SK-N-SH (cell line): ENCODE measurements at regions not wholly inside any gene's neighbourhood (a gene's known extent, or its start where the extent isn't known, plus 50 kb on each side); places are given as distances from the start of the nearest gene placed in this dataset.
"Not testable (repeated sequence)": the region's sequence is repeated elsewhere in the genome, so short reads cannot be mapped to it uniquely, and the experiment has no call there.

Source experiments
- CTCF ChIA-PET: fragments of 300-600, 350-600 bp; formaldehyde crosslinking; extraction: SDS; loops from one replicate; lab custom pipeline; 2021; lab: Yijun Ruan, JAX
- POLR2A ChIA-PET: fragments of 350-600 bp; sonication (Branson Sonifier 250); formaldehyde crosslinking; extraction: SDS; loops from one replicate; lab custom pipeline; 2020; ENCODE audit warnings: antibody characterized with exemption, inconsistent platforms; lab: Yijun Ruan, JAX
- DNase-seq: peaks from one replicate; pipeline ENCODE4 v3.0.0; 2012
- H2AFZ ChIP-seq: fragments of 200-600 bp; sonication (generic); 2 replicates; pipeline ENCODE4 v1.8.1; 2016; ENCODE audit warnings: antibody characterized with exemption, mild to moderate bottlenecking, low read depth
- H3F3A ChIP-seq: fragments of 200-600 bp; sonication (generic); replicated peaks from 2 replicates; pipeline ENCODE3; 2016; ENCODE audit warnings: antibody characterized with exemption, mild to moderate bottlenecking; ENCODE audit not compliant: insufficient read depth
- H3K27ac ChIP-seq, 2 experiments: fragments of 200-500 bp in 1 of 2; fragments of 200-600 bp in 1 of 2; sonication (Bioruptor generic) in 1 of 2; sonication (generic), shearing (Covaris generic) in 1 of 2; 2 replicates each; pipeline versions ENCODE4 v1.5.1 to v1.6.1; 2014 to 2016; ENCODE audit warnings: low read depth in 2 of 2, inconsistent platforms in 1 of 2, low read length in 1 of 2, mild to moderate bottlenecking in 1 of 2, mixed read lengths in 1 of 2
- H3K27me3 ChIP-seq: fragments of 200-600 bp; sonication (generic), shearing (Covaris generic); 2 replicates; pipeline ENCODE4 v1.6.1; 2016; ENCODE audit warnings: mixed run types; ENCODE audit not compliant: insufficient read depth
- H3K36me3 ChIP-seq, 2 experiments: fragments of 200-500 bp in 1 of 2; fragments of 200-600 bp in 1 of 2; sonication (Bioruptor generic) in 1 of 2; sonication (generic) in 1 of 2; replicated peaks in 1 of 2; 2 replicates each; pipeline versions ENCODE3 to v1.5.1; 2014 to 2016; ENCODE audit warnings: low read length in 1 of 2, mild to moderate bottlenecking in 1 of 2; ENCODE audit not compliant: insufficient read depth in 2 of 2, control insufficient read depth in 1 of 2
- H3K4me1 ChIP-seq, 2 experiments: fragments of 200-500 bp in 1 of 2; fragments of 200-600 bp in 1 of 2; sonication (Bioruptor generic) in 1 of 2; sonication (generic), shearing (Covaris generic) in 1 of 2; 2 replicates each; pipeline versions ENCODE4 v1.5.1 to v1.6.1; 2014 to 2016; ENCODE audit warnings: low read depth in 1 of 2, low read length in 1 of 2, mixed run types in 1 of 2; ENCODE audit not compliant: insufficient read depth in 2 of 2, control insufficient read depth in 1 of 2
- H3K4me2 ChIP-seq: fragments of 200-600 bp; sonication (generic), shearing (Covaris generic); 2 replicates; pipeline ENCODE4 v1.6.1; 2017; ENCODE audit warnings: mixed run types
- H3K4me3 ChIP-seq, 2 experiments: fragments of 200-500 bp in 1 of 2; fragments of 200-600 bp in 1 of 2; sonication (Bioruptor generic) in 1 of 2; sonication (generic), shearing (Covaris generic) in 1 of 2; 2 replicates each; pipeline versions ENCODE4 v1.5.1 to v1.8.1; 2014 to 2016; ENCODE audit warnings: low read depth in 2 of 2, inconsistent platforms in 1 of 2, low read length in 1 of 2, mild to moderate bottlenecking in 1 of 2, mixed read lengths in 1 of 2, moderate library complexity in 1 of 2
- H3K79me2 ChIP-seq: fragments of 200-600 bp; sonication (generic); 2 replicates; pipeline ENCODE4 v1.8.1; 2017; ENCODE audit warnings: mild to moderate bottlenecking; ENCODE audit not compliant: insufficient read depth
- H3K9ac ChIP-seq: fragments of 200-600 bp; sonication (generic); 2 replicates; pipeline ENCODE4 v1.6.1; 2017; ENCODE audit warnings: mixed run types
- H3K9me2 ChIP-seq: fragments of 200-600 bp; sonication (generic); 2 replicates; pipeline ENCODE4 v1.6.1; 2017; ENCODE audit warnings: mixed run types
- H3K9me3 ChIP-seq: fragments of 200-600 bp; sonication (generic); 2 replicates; pipeline ENCODE4 v1.6.1; 2017; ENCODE audit warnings: mixed run types, mild to moderate bottlenecking, moderate library complexity
- H4K20me1 ChIP-seq: fragments of 200-600 bp; sonication (generic); 2 replicates; pipeline ENCODE4 v1.6.1; 2017; ENCODE audit warnings: mild to moderate bottlenecking, mixed run types; ENCODE audit not compliant: insufficient read depth
- CHD2 ChIP-seq: fragments of 150-350 bp; IDR thresholded peaks from 2 replicates; pipeline ENCODE4 v1.6.1; 2018; ENCODE audit warnings: low read length; ENCODE audit not compliant: partially characterized antibody
- ELF1 ChIP-seq: IDR thresholded peaks from 2 replicates; pipeline ENCODE4 v1.4.0; 2012
- GABPA ChIP-seq: IDR thresholded peaks from 2 replicates; pipeline ENCODE4 v1.4.0; 2012; ENCODE audit warnings: low read depth, mild to moderate bottlenecking
- GATA2 ChIP-seq: sonication (generic); formaldehyde crosslinking; IDR thresholded peaks from 2 replicates; pipeline ENCODE4 v1.5.0; 2020; ENCODE audit warnings: mild to moderate bottlenecking, missing genetic modification reagents
- IRF3 ChIP-seq: fragments of 150-350 bp; IDR thresholded peaks from 2 replicates; pipeline ENCODE4 v1.6.1; 2016; ENCODE audit warnings: mild to moderate bottlenecking, low read depth, low read length
- JUND ChIP-seq: IDR thresholded peaks from 2 replicates; pipeline ENCODE4 v1.4.0; 2012
- MAX ChIP-seq: IDR thresholded peaks from 2 replicates; pipeline ENCODE4 v1.4.0; 2012; ENCODE audit warnings: low read depth
- MXI1 ChIP-seq: IDR thresholded peaks from 2 replicates; pipeline ENCODE4 v1.6.1; 2012; ENCODE audit warnings: mild to moderate bottlenecking, low read depth, low read length, improper control_type of control experiment
- POLR2AphosphoS5 ChIP-seq: IDR thresholded peaks from 2 replicates; pipeline ENCODE4 v1.6.1; 2012; ENCODE audit warnings: low read depth, low read length
- RAD21 ChIP-seq: IDR thresholded peaks from 2 replicates; pipeline ENCODE4 v1.6.1; 2012; ENCODE audit warnings: mild to moderate bottlenecking, low read length
- SMC3 ChIP-seq: IDR thresholded peaks from 2 replicates; pipeline ENCODE4 v1.6.1; 2012; ENCODE audit warnings: low read depth, low read length, improper control_type of control experiment
- TCF12 ChIP-seq: IDR thresholded peaks from 2 replicates; pipeline ENCODE4 v1.4.0; 2012
- TEAD4 ChIP-seq: IDR thresholded peaks from 2 replicates; pipeline ENCODE4 v1.4.0; 2012; ENCODE audit warnings: mild to moderate bottlenecking, borderline replicate concordance; ENCODE audit not compliant: insufficient read depth
- USF1 ChIP-seq: IDR thresholded peaks from 2 replicates; pipeline ENCODE4 v1.4.0; 2012; ENCODE audit warnings: low read depth, borderline replicate concordance
- WGBS: methylation state at CpG from one replicate; pipeline ENCODE4 v1.1.6; 2017; ENCODE audit warnings: low lambda C conversion rate; 5-methylcytosine and 5-hydroxymethylcytosine counted together
- TF ChIP-seq, protein P1 (sequence below): IDR thresholded peaks from 2 replicates; pipeline ENCODE4; 2012

- Histone ChIP-seq H3K9me3 (no peaks in the 10 kb centered on the region), H3K27ac (no peak overlapping the region), H3K36me3 (no peaks in the 10 kb centered on the region), H3F3A (peaks cover 3% of the 10 kb centered on the region), H4K20me1 (no peaks in the 10 kb centered on the region), H3K79me2 (no peaks in the 10 kb centered on the region), H2AFZ (no peak overlapping the region), H3K9ac (no peak overlapping the region), H3K4me1 (peaks cover 0 to 11% of the 10 kb centered on the region in 2 experiments; a peak in 1 of 4 replicates), H3K4me2 (no peak overlapping the region), H3K9me2 (no peaks in the 10 kb centered on the region), H3K27me3 (no peaks in the 10 kb centered on the region), H3K4me3 (no peak overlapping the region)
- TF ChIP-seq TCF12 (no peak), TEAD4 (no peak), MXI1 (no peak), MAX (no peak), CHD2 (no peak)
- TF ChIP-seq, protein P1, sequence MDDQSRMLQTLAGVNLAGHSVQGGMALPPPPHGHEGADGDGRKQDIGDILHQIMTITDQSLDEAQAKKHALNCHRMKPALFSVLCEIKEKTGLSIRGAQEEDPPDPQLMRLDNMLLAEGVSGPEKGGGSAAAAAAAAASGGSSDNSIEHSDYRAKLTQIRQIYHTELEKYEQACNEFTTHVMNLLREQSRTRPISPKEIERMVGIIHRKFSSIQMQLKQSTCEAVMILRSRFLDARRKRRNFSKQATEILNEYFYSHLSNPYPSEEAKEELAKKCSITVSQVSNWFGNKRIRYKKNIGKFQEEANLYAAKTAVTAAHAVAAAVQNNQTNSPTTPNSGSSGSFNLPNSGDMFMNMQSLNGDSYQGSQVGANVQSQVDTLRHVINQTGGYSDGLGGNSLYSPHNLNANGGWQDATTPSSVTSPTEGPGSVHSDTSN, result no peak
- POLR2A ChIA-PET, result no interaction called here
- 92% methylated on average over 3 of the region's 3 CpGs for WGBS
- CTCF ChIA-PET, result no interaction called here
- DNase-seq, result no peak
These were observed 420.2 kb upstream of the AKR1E2 start for GRCh38 chr10:4405828-4406227.

DNA sequence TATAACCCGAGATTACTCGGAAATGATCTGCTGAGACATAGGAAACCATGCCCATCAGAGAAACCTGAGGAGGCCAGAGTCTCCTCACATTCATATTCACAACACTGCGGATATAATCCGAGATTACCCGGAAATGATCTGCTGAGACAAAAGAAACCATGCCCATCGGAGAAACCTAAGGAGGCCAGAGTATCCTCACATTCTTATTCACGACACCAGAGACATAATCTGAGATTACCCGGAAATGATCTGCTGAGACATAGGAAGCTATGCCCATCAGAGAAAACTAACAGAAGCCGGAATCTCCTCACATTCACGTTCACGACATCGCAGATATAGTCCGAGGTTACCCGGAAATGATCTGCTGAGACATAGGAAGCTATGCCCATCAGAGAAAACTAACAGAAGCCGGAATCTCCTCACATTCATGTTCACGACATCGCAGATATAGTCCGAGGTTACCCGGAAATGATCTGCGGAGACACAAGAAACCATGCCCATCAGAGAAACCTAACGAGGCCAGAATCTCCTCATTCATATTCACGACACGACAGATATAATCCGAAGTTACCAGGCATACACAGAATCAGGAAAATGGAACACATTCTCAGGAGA lies 422.3 kb upstream of the AKR1E2 start:
- no peaks in the 10 kb centered on the region for H3K9me3 ChIP-seq
- no peaks in the 10 kb centered on the region for H3K79me2 ChIP-seq
- no peak overlapping the region for H3K27ac ChIP-seq
- no peak for TF ChIP-seq GATA2 (CRISPR knock-in tag)
- no peak for TF ChIP-seq TEAD4
- no peak for TF ChIP-seq POLR2AphosphoS5
- TF ChIP-seq MXI1, result no peak
- TF ChIP-seq IRF3, result no peak
- no peak for TF ChIP-seq JUND
- TF ChIP-seq USF1, result no peak
- TF ChIP-seq RAD21, result no peak
- TF ChIP-seq ELF1, result no peak
- TF ChIP-seq SMC3, result no peak
- no peak for TF ChIP-seq GABPA
- no peaks in the 10 kb centered on the region for H3K9me2 ChIP-seq
- no peak overlapping the region for H3K4me3 ChIP-seq
- POLR2A ChIA-PET, result no interaction called here
- H3K4me1 ChIP-seq, result peaks cover 0 to 10% of the 10 kb centered on the region in 2 experiments; a peak in 2 of 4 replicates
- no peaks in the 10 kb centered on the region for H3K27me3 ChIP-seq
- DNase-seq, result no peak
- no peak overlapping the region for H3K4me2 ChIP-seq
- no peak overlapping the region for H3K9ac ChIP-seq
- H2AFZ ChIP-seq, result no peak overlapping the region
- WGBS, result 97% methylated on average over 24 of the region's 24 CpGs
- no peaks in the 10 kb centered on the region for H3K36me3 ChIP-seq
- H3F3A ChIP-seq, result no peaks in the 10 kb centered on the region
- no peaks in the 10 kb centered on the region for H4K20me1 ChIP-seq
- CTCF ChIA-PET, result no interaction called here

DNA sequence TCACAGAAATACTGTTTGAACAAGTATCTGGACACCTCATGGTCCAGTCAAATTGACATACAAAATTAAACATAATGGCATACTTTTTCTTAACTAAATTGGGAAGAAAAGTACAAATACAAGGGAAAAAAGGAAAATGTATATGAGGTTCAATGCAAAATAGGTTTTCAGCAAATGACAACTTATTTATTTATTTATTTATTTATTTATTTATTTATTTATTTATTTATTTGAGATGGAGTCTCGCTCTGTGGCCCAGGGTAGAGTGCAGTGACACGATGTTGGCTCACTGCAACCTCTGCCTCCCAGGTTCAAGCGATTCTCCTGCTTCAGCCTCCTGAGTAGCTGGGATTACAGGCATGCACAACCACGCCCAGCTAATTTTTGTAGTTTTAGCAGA lies 424.9 kb upstream of the AKR1E2 start:
- H3K4me3 ChIP-seq, H3F3A ChIP-seq, CTCF ChIA-PET, H3K9me2 ChIP-seq, H2AFZ ChIP-seq, H3K4me2 ChIP-seq, H3K36me3 ChIP-seq, DNase-seq, H3K9ac ChIP-seq, H3K27ac ChIP-seq, H4K20me1 ChIP-seq, H3K27me3 ChIP-seq, H3K79me2 ChIP-seq, POLR2A ChIA-PET, H3K9me3 ChIP-seq, H3K4me1 ChIP-seq: not testable (repeated sequence)
- 98% methylated on average over 4 of the region's 4 CpGs for WGBS
